ENCODE measurements at regions not wholly inside any gene's neighbourhood (a gene's known extent, or its start where the extent isn't known, plus 50 kb on each side); places are given as distances from the start of the nearest gene placed in this dataset. TPM values are rescaled to one million over a fixed set of nuclear protein-coding genes. Genes with fewer than 3 reads are reported as not detected.

DNA sequence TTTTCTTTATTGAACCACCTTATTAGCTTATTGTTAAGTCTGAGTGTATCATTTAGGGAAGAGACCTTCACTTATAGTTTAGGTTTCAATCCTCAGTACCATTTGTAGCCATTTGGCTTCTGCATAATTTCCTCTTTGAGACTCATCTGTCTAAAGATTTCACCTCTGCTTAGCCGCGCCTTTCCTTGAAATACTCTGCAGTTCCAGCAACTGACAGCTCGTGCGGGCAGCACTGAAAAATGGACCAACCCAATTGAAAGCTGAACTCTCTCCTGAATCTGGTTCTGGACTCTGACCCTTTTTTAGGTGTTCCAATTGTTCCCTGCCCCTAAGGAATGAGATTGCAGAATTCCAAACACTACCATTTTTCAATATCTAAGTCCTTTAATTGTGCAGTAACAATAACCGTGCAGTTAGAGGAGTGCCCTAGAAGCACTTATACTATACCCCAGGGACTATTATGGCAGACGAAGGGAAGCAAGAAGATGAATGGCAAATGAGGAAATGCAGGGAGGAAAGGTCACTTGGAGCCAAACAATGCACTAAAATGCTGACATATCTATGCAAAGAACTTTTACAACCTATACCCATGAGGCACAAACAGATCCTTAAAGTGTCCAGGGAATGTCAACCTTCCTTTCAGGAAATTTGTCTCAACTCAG lies 50.1 kb upstream of the PDE4D start (continued):
- TF ChIP-seq, protein P1, sequence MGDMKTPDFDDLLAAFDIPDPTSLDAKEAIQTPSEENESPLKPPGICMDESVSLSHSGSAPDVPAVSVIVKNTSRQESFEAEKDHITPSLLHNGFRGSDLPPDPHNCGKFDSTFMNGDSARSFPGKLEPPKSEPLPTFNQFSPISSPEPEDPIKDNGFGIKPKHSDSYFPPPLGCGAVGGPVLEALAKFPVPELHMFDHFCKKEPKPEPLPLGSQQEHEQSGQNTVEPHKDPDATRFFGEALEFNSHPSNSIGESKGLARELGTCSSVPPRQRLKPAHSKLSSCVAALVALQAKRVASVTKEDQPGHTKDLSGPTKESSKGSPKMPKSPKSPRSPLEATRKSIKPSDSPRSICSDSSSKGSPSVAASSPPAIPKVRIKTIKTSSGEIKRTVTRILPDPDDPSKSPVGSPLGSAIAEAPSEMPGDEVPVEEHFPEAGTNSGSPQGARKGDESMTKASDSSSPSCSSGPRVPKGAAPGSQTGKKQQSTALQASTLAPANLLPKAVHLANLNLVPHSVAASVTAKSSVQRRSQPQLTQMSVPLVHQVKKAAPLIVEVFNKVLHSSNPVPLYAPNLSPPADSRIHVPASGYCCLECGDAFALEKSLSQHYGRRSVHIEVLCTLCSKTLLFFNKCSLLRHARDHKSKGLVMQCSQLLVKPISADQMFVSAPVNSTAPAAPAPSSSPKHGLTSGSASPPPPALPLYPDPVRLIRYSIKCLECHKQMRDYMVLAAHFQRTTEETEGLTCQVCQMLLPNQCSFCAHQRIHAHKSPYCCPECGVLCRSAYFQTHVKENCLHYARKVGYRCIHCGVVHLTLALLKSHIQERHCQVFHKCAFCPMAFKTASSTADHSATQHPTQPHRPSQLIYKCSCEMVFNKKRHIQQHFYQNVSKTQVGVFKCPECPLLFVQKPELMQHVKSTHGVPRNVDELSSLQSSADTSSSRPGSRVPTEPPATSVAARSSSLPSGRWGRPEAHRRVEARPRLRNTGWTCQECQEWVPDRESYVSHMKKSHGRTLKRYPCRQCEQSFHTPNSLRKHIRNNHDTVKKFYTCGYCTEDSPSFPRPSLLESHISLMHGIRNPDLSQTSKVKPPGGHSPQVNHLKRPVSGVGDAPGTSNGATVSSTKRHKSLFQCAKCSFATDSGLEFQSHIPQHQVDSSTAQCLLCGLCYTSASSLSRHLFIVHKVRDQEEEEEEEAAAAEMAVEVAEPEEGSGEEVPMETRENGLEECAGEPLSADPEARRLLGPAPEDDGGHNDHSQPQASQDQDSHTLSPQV (IDR thresholded peaks at IDR 0.05), result no peak
- TF ChIP-seq JUND (IDR thresholded peaks at IDR 0.05; ENCODE audit: low read depth, low read length) (no peak), EED (IDR thresholded peaks at IDR 0.05; ENCODE audit: low read depth) (no peak), YBX1 (IDR thresholded peaks at IDR 0.05) (no peak), STAT3 (IDR thresholded peaks at IDR 0.05; ENCODE audit: low read depth, low read length) (no peak), NR2F1 (conservative IDR thresholded peaks at IDR 0.05) (no peak), JUNB (IDR thresholded peaks at IDR 0.05) (no peak)
- TF ChIP-seq, protein P2, sequence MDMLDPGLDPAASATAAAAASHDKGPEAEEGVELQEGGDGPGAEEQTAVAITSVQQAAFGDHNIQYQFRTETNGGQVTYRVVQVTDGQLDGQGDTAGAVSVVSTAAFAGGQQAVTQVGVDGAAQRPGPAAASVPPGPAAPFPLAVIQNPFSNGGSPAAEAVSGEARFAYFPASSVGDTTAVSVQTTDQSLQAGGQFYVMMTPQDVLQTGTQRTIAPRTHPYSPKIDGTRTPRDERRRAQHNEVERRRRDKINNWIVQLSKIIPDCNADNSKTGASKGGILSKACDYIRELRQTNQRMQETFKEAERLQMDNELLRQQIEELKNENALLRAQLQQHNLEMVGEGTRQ (IDR thresholded peaks at IDR 0.05; ENCODE audit: borderline replicate concordance, low read depth, low read length), result no peak

Small RNA genes in the stretch of these regions (small RNA-seq; reads per million reads assigned to genes)
- not detected for gene RNU6-806P
